ENCODE measurements at regions not wholly inside any gene's neighbourhood (a gene's known extent, or its start where the extent isn't known, plus 50 kb on each side); places are given as distances from the start of the nearest gene placed in this dataset.

DNA sequence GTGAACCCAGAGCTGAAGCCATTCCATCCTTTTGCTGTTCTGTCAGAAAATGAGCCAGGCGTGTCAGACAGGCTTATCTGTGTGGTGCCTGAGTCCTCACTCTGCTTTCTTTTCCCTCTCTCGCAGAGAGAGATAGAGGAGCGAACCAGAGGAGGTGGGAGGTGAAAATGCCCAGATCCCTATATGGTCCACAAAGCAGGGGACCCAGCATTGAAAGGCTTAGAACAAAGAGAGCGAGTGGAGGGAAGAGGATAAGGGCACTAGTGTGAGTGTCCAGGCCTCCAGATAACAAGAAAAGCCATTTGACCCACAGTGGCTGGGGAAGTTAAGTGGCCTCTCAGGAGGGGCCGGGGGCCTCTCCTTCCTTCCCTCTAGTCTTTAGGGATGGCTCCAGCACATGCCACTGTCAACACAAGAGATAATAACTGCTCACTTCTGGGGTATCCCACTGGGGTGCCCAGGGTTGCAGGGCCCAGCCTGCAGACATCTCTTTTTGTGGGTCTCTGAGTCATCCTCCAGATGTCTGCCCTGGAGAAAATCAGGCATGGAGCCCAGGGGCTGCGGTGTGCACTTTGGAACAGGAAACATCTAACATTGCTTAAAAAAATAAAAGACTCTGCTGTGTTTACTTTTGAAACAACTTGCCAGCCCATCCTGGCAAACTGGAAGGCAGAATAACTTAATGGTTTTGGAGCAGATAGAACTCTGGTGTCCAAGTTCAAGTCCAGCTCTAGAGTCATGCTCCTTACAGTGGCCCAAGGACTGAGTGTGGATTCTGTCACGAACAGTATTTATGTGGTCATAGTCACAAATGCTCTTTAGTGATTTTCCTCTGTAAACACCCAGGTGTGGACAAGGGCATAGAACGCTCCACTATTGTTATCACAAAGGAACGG, 189.5 kb downstream of the CXCL12 start:
- H3K9me3 Mint-ChIP-seq: no peaks in the 10 kb centered on the region
- no peaks in the 10 kb centered on the region for H3K27me3 ChIP-seq (ENCODE audit: control insufficient read depth in 1 of 2, insufficient read depth in 2 of 2, low read length in 2 of 2)
- no peaks in the 10 kb centered on the region for H3K4me1 Mint-ChIP-seq (ENCODE audit: low read depth)
- H3K4me3 Mint-ChIP-seq: no peak overlapping the region
- ATAC-seq (ENCODE audit: poor library complexity): no peak
- peaks cover 0 to 13% of the 10 kb centered on the region in 2 experiments for H3K9me3 ChIP-seq (ENCODE audit: control insufficient read depth in 1 of 2, insufficient read depth in 1 of 2, low read length in 2 of 2)
- intact Hi-C loops (cut with DNase I, micrococcal nuclease): no loop called here
- H3K4me3 ChIP-seq (ENCODE audit: low read length): no peak overlapping the region
- H3K36me3 ChIP-seq (ENCODE audit: insufficient read depth, low read length): no peaks in the 10 kb centered on the region
- H3K4me1 ChIP-seq (ENCODE audit: insufficient read depth, low read length): no peaks in the 10 kb centered on the region
- no peak overlapping the region for H3K27ac ChIP-seq (ENCODE audit: low read depth in 1 of 2, low read length in 2 of 2)
- no peak overlapping the region for H3K27ac Mint-ChIP-seq
- CTCF ChIA-PET: no interaction called here
- TF ChIP-seq, protein P1, sequence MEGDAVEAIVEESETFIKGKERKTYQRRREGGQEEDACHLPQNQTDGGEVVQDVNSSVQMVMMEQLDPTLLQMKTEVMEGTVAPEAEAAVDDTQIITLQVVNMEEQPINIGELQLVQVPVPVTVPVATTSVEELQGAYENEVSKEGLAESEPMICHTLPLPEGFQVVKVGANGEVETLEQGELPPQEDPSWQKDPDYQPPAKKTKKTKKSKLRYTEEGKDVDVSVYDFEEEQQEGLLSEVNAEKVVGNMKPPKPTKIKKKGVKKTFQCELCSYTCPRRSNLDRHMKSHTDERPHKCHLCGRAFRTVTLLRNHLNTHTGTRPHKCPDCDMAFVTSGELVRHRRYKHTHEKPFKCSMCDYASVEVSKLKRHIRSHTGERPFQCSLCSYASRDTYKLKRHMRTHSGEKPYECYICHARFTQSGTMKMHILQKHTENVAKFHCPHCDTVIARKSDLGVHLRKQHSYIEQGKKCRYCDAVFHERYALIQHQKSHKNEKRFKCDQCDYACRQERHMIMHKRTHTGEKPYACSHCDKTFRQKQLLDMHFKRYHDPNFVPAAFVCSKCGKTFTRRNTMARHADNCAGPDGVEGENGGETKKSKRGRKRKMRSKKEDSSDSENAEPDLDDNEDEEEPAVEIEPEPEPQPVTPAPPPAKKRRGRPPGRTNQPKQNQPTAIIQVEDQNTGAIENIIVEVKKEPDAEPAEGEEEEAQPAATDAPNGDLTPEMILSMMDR (IDR thresholded peaks at IDR 0.05): no peak
- DNase-seq: no peak
- no peaks in the 10 kb centered on the region for H3K36me3 Mint-ChIP-seq (ENCODE audit: low read depth)
- POLR2A ChIA-PET: no interaction called here
- peaks cover 6% of the 10 kb centered on the region for H3K27me3 Mint-ChIP-seq

DNA sequence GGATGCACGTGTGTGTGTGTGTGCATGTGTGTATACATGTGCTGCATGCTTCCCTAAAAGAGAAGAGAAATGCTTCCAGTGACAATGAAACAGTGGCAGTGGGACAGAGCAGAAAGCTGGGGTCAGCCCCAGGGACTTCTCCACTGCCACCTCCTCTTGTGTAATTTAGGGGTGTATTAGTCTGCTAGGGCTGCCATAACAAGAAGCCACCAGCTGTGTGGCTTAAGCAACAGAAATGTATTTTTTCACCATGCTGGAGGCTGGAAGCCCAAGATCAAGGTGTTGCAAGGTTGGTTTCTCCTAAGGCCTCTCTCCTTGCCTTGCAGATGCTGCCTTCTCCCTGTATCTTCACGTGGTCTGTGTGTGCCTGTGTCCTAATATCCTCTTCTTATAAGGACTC, 190.5 kb downstream of the CXCL12 start:
- H3K27me3 Mint-ChIP-seq: peaks cover 6% of the 10 kb centered on the region
- no peaks in the 10 kb centered on the region for H3K9me3 Mint-ChIP-seq
- Histone ChIP-seq H3K27me3 (ENCODE audit: control insufficient read depth in 1 of 2, insufficient read depth in 2 of 2, low read length in 2 of 2) (no peaks in the 10 kb centered on the region), H3K27ac (ENCODE audit: low read depth in 1 of 2, low read length in 2 of 2) (no peak overlapping the region), H3K36me3 (ENCODE audit: insufficient read depth, low read length) (no peaks in the 10 kb centered on the region), H3K9me3 (ENCODE audit: control insufficient read depth in 1 of 2, insufficient read depth in 1 of 2, low read length in 2 of 2) (peaks cover 0 to 5% of the 10 kb centered on the region in 2 experiments), H3K4me1 (ENCODE audit: insufficient read depth, low read length) (no peaks in the 10 kb centered on the region), H3K4me3 (ENCODE audit: low read length) (no peak overlapping the region)
- intact Hi-C loops (cut with DNase I, micrococcal nuclease): no loop called here
- H3K36me3 Mint-ChIP-seq (ENCODE audit: low read depth): no peaks in the 10 kb centered on the region
- no peak overlapping the region for H3K4me3 Mint-ChIP-seq
- TF ChIP-seq, protein P1 (IDR thresholded peaks at IDR 0.05): no peak
- DNase-seq (no peak), ATAC-seq (ENCODE audit: poor library complexity) (no peak)
- ChIA-PET POLR2A (no interaction called here), CTCF (no interaction called here)
- no peak overlapping the region for H3K27ac Mint-ChIP-seq
- no peaks in the 10 kb centered on the region for H3K4me1 Mint-ChIP-seq (ENCODE audit: low read depth)

DNA sequence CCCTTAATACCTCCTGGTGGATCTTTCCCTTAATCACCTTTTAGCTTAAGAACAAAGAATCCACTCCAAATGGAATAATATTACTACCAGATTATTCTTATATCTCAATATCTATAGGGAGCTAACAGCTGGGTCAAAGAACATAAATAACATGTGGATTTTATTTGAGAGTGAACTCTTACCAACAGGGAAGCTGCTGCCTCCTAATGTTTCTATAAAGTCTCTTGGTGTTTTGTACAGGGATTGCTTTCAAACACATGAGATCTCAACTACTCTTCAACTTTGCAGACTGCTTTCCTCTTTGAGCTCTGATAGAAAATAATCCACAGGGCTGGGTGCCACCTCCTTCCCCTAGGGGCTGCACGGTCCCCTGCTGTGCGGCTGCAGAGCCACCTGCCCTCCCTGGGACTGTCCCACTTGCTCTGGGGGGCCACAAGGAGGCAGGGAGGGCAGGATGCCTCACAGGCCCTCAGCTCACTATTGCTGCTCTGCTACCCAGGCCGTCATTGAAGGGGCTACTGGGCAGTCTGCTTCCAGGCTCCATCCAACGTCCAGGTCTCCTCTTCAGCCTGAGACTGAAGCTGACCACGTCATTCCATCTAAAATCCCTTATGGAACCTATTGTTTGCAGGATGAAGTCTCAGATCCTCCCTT, 191.2 kb downstream of the CXCL12 start:
- peaks cover 6% of the 10 kb centered on the region for H3K27me3 Mint-ChIP-seq
- ATAC-seq (ENCODE audit: poor library complexity) (no peak), DNase-seq (no peak)
- Histone ChIP-seq H3K4me1 (ENCODE audit: insufficient read depth, low read length) (no peaks in the 10 kb centered on the region), H3K4me3 (ENCODE audit: low read length) (no peak overlapping the region), H3K9me3 (ENCODE audit: control insufficient read depth in 1 of 2, insufficient read depth in 1 of 2, low read length in 2 of 2) (peaks cover 0 to 5% of the 10 kb centered on the region in 2 experiments), H3K27ac (ENCODE audit: low read depth in 1 of 2, low read length in 2 of 2) (no peak overlapping the region), H3K36me3 (ENCODE audit: insufficient read depth, low read length) (no peaks in the 10 kb centered on the region), H3K27me3 (ENCODE audit: control insufficient read depth in 1 of 2, insufficient read depth in 2 of 2, low read length in 2 of 2) (no peaks in the 10 kb centered on the region)
- intact Hi-C loops (cut with DNase I, micrococcal nuclease): no loop called here
- H3K36me3 Mint-ChIP-seq (ENCODE audit: low read depth): no peaks in the 10 kb centered on the region
- no peaks in the 10 kb centered on the region for H3K9me3 Mint-ChIP-seq
- no peak overlapping the region for H3K4me3 Mint-ChIP-seq
- ChIA-PET POLR2A (no interaction called here), CTCF (no interaction called here)
- H3K4me1 Mint-ChIP-seq (ENCODE audit: low read depth): no peaks in the 10 kb centered on the region
- no peak overlapping the region for H3K27ac Mint-ChIP-seq
- TF ChIP-seq, protein P1 (IDR thresholded peaks at IDR 0.05): no peak

All from CD4-positive, alpha-beta T cell (primary cell).